Osteocyte (in vitro differentiated cells): ENCODE measurements at regions not wholly inside any gene's neighbourhood (a gene's known extent, or its start where the extent isn't known, plus 50 kb on each side); places are given as distances from the start of the nearest gene placed in this dataset.

Experiments used
- DNase-seq: peaks from one replicate; pipeline ENCODE4 v3.0.0; 2021; ENCODE audit warnings: mixed read lengths; ENCODE audit not compliant: unreplicated experiment; ENCODE audit errors: extremely low spot score
- H3K27ac Mint-ChIP-seq: one replicate; pipeline ENCODE4 v1.8.0; 2021; ENCODE audit warnings: mild to moderate bottlenecking, mixed read lengths; ENCODE audit not compliant: unreplicated experiment
- H3K27me3 Mint-ChIP-seq: one replicate; pipeline ENCODE4 v1.8.0; 2021; ENCODE audit warnings: mixed read lengths; ENCODE audit not compliant: unreplicated experiment
- H3K36me3 Mint-ChIP-seq: one replicate; pipeline ENCODE4 v1.8.0; 2021; ENCODE audit warnings: mixed read lengths; ENCODE audit not compliant: unreplicated experiment
- H3K4me1 Mint-ChIP-seq: one replicate; pipeline ENCODE4 v1.8.0; 2021; ENCODE audit warnings: mixed read lengths; ENCODE audit not compliant: unreplicated experiment
- H3K4me3 Mint-ChIP-seq: one replicate; pipeline ENCODE4 v1.8.0; 2021; ENCODE audit warnings: mild to moderate bottlenecking, moderate library complexity, mixed read lengths; ENCODE audit not compliant: unreplicated experiment
- H3K9me3 Mint-ChIP-seq: one replicate; pipeline ENCODE4 v1.8.0; 2021; ENCODE audit warnings: mixed read lengths; ENCODE audit not compliant: unreplicated experiment
- TF ChIP-seq, protein P1 (sequence below): fragments of 200-600 bp; sonication (generic); IDR thresholded peaks from 2 replicates; pipeline ENCODE4 v1.5.0; 2021; ENCODE audit warnings: antibody characterized with exemption, mild to moderate bottlenecking, moderate library complexity

DNA sequence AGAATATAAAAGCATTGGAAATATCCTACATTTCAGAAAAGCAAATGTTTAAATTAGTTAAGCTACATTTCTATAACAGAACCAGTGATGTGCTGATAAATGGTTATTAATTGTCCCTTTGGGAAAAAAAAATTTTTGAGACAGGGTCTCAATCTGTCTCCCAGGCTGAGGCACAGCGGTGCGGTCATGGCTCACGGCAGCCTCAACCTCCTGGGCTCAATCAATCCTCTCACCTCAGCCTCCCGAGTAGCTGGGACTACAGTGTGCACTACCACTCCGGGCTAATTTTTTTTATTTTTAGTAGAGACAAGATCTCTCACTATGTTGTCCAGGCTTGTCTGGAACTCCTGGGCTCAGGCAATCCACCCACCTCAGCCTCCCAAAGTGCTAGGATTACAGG is 194.8 kb upstream of the SALL3 start:
- no peaks in the 10 kb centered on the region for H3K4me1 Mint-ChIP-seq
- no peaks in the 10 kb centered on the region for H3K27me3 Mint-ChIP-seq
- H3K9me3 Mint-ChIP-seq: peaks cover 16% of the 10 kb centered on the region
- TF ChIP-seq, protein P1, sequence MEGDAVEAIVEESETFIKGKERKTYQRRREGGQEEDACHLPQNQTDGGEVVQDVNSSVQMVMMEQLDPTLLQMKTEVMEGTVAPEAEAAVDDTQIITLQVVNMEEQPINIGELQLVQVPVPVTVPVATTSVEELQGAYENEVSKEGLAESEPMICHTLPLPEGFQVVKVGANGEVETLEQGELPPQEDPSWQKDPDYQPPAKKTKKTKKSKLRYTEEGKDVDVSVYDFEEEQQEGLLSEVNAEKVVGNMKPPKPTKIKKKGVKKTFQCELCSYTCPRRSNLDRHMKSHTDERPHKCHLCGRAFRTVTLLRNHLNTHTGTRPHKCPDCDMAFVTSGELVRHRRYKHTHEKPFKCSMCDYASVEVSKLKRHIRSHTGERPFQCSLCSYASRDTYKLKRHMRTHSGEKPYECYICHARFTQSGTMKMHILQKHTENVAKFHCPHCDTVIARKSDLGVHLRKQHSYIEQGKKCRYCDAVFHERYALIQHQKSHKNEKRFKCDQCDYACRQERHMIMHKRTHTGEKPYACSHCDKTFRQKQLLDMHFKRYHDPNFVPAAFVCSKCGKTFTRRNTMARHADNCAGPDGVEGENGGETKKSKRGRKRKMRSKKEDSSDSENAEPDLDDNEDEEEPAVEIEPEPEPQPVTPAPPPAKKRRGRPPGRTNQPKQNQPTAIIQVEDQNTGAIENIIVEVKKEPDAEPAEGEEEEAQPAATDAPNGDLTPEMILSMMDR: no peak
- no peak overlapping the region for H3K27ac Mint-ChIP-seq
- no peaks in the 10 kb centered on the region for H3K36me3 Mint-ChIP-seq
- DNase-seq: no peak
- no peak overlapping the region for H3K4me3 Mint-ChIP-seq

DNA sequence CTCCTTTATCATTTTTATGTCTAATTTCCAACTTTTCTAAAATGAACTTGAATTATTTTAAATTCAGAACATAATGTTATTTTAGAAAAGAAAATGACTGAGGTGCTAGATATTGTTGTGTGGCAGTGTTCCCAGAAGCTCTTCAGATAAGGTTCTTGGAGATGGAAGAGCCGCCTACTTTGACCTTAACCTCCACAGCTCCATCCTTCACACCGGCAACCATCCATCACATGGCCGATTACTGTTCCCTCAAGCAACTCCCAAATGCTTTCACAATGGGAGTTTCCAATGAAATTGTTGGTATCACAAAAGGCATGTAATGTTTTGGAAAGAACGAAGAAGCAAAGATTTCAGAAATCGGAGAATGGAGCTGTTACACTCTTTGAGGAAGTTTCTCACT is 193.9 kb upstream of the SALL3 start:
- peaks cover 16% of the 10 kb centered on the region for H3K9me3 Mint-ChIP-seq
- TF ChIP-seq, protein P1: no peak
- H3K36me3 Mint-ChIP-seq: no peaks in the 10 kb centered on the region
- no peaks in the 10 kb centered on the region for H3K27me3 Mint-ChIP-seq
- no peak for DNase-seq
- no peaks in the 10 kb centered on the region for H3K4me1 Mint-ChIP-seq
- H3K27ac Mint-ChIP-seq: no peak overlapping the region
- no peak overlapping the region for H3K4me3 Mint-ChIP-seq

DNA sequence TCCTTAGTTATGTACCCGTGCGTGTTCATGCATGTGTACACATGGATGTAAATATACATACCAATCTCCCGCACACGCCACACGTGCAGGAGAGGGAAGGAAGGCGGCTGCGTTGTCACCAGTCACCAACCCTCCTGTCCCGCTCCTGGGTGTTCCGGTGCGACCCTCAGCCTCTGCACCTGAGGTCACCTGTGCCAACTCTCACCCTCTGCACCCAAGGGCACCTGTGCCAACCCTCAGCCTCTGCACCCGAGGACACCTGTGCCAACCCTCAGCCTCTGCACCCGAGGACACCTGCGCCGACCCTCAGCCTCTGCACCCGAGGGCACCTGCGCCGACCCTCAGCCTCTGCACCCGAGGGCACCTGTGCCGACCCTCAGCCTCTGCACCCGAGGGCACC is 192.8 kb upstream of the SALL3 start:
- Mint-ChIP-seq H3K4me3 (no peak overlapping the region), H3K36me3 (no peaks in the 10 kb centered on the region), H3K27me3 (no peaks in the 10 kb centered on the region), H3K4me1 (no peaks in the 10 kb centered on the region), H3K9me3 (peaks cover 24% of the 10 kb centered on the region), H3K27ac (no peak overlapping the region)
- TF ChIP-seq, protein P1: no peak
- no peak for DNase-seq

DNA sequence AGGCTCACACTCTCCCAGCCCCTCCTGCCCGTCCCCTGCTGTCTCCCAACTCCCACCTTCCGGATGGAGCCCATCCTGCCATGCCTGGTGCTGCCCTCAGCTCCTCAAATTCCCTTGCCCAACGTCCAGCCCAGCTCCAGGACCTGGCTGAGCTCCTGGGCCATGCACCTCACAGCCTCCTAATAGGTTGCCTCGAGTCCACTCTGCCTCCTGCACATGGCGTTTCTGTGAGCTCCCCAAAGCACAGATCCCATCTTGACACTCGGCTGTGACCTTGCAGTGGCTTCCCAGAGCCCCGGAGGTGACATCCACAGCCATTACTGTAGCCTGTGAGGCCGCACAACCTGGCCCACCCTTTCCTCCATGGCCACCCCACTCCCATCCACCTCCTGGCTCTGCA is 191.9 kb upstream of the SALL3 start:
- DNase-seq: no peak
- TF ChIP-seq, protein P1: no peak
- Mint-ChIP-seq H3K27me3 (no peaks in the 10 kb centered on the region), H3K9me3 (peaks cover 24% of the 10 kb centered on the region), H3K36me3 (no peaks in the 10 kb centered on the region), H3K4me3 (no peak overlapping the region), H3K4me1 (no peaks in the 10 kb centered on the region), H3K27ac (no peak overlapping the region)

DNA sequence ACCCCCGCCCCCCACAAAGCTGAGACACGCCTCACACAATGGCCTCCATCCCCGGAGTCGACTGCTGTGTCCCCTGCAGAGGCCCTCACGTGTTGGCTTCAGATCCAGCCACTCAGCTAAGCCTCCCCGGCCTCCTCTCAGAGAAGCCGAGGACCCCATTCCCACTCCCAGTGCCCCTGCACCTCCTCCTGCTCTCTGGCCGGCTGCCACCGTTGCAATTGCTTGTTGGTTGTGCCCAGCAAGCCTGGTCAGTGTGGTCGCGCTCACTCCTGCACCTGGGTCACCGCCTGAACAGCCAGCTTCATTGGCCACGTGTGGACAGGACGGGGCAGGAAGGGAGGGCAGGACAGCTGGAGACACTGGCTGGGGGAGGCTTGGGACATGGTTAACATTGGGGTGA is 191.5 kb upstream of the SALL3 start:
- Mint-ChIP-seq H3K27me3 (no peaks in the 10 kb centered on the region), H3K27ac (no peak overlapping the region), H3K4me1 (no peaks in the 10 kb centered on the region), H3K4me3 (no peak overlapping the region), H3K9me3 (peaks cover 24% of the 10 kb centered on the region), H3K36me3 (no peaks in the 10 kb centered on the region)
- TF ChIP-seq, protein P1: no peak
- no peak for DNase-seq
